ENCODE measurements at regions not wholly inside any gene's neighbourhood (a gene's known extent, or its start where the extent isn't known, plus 50 kb on each side); places are given as distances from the start of the nearest gene placed in this dataset.

- Histone ChIP-seq H2BK5ac (ENCODE audit: low read depth, low read length, poor library complexity) (no peak overlapping the region), H3K79me1 (ENCODE audit: low read length) (peaks cover 25% of the 10 kb centered on the region), H3K4me2 (ENCODE audit: low read length) (no peak overlapping the region), H2BK12ac (ENCODE audit: low read length) (no peak overlapping the region), H2AK5ac (ENCODE audit: low read length) (no peak overlapping the region), H3K18ac (ENCODE audit: low read length) (no peak overlapping the region), H3K9ac (ENCODE audit: low read length) (no peak overlapping the region), H3K79me2 (ENCODE audit: control insufficient read depth, insufficient read depth, low read length, poor library complexity) (peaks cover 2% of the 10 kb centered on the region), H3K36me3 (ENCODE audit: control insufficient read depth in 1 of 2, insufficient read depth in 2 of 2, low read length in 2 of 2) (no peaks in the 10 kb centered on the region), H3K4ac (ENCODE audit: low read depth, low read length) (no peak overlapping the region), H3K27me3 (ENCODE audit: insufficient read depth, low read length) (peaks cover 13% of the 10 kb centered on the region), H4K8ac (ENCODE audit: low read depth, low read length) (no peak overlapping the region), H3K27ac (ENCODE audit: low read depth, low read length) (no peak overlapping the region), H3K4me3 (ENCODE audit: low read depth, low read length) (no peak overlapping the region), H3K9me3 (ENCODE audit: insufficient read depth, low read depth, low read length) (no peaks in the 10 kb centered on the region), H3K23ac (ENCODE audit: low read length) (no peak overlapping the region), H2BK120ac (ENCODE audit: insufficient read depth, low read length, poor library complexity) (no peak overlapping the region), H4K12ac (ENCODE audit: low read depth, low read length) (no peak overlapping the region), H2AFZ (ENCODE audit: insufficient read depth, low read length, poor library complexity) (no peak overlapping the region), H3K4me1 (ENCODE audit: control insufficient read depth in 1 of 2, insufficient read depth in 2 of 2, low read length in 2 of 2) (peaks cover 9 to 18% of the 10 kb centered on the region in 2 experiments), H4K91ac (ENCODE audit: low read depth, low read length) (no peak overlapping the region), H3K14ac (ENCODE audit: low read length) (no peak overlapping the region)
- no CpG with 5 or more reads among the region's 8 CpGs for WGBS (ENCODE audit: extremely low coverage, insufficient coverage, insufficient read length)
- no peak for DNase-seq
Measured at GRCh38 chr17:49907279-49907678, 59.4 kb upstream of the TAC4 start.

GRCh38 chr17:49908782-49909714, 59.9 kb upstream of the DLX4 start:
- H2BK120ac ChIP-seq (ENCODE audit: insufficient read depth, low read length, poor library complexity): peak overlapping the region; percentile 35
- H2BK5ac ChIP-seq (ENCODE audit: low read depth, low read length, poor library complexity): no peak overlapping the region
- H3K36me3 ChIP-seq (ENCODE audit: control insufficient read depth in 1 of 2, insufficient read depth in 2 of 2, low read length in 2 of 2): no peaks in the 10 kb centered on the region
- no peak overlapping the region for H3K27ac ChIP-seq (ENCODE audit: low read depth, low read length)
- peak overlapping the region; percentile 17 for H3K4ac ChIP-seq (ENCODE audit: low read depth, low read length)
- peak overlapping the region; percentile 13 for H3K4me3 ChIP-seq (ENCODE audit: low read depth, low read length)
- peak overlapping the region; percentile 34 for H4K91ac ChIP-seq (ENCODE audit: low read depth, low read length)
- H3K79me1 ChIP-seq (ENCODE audit: low read length): peaks cover 34% of the 10 kb centered on the region
- DNase-seq: no peak
- H3K79me2 ChIP-seq (ENCODE audit: control insufficient read depth, insufficient read depth, low read length, poor library complexity): peaks cover 4% of the 10 kb centered on the region
- H3K4me1 ChIP-seq (ENCODE audit: control insufficient read depth in 1 of 2, insufficient read depth in 2 of 2, low read length in 2 of 2): peaks cover 11 to 28% of the 10 kb centered on the region in 2 experiments
- peak overlapping the region; percentile 52 for H2BK12ac ChIP-seq (ENCODE audit: low read length)
- H3K9me3 ChIP-seq (ENCODE audit: insufficient read depth, low read depth, low read length): no peaks in the 10 kb centered on the region
- H4K12ac ChIP-seq (ENCODE audit: low read depth, low read length): no peak overlapping the region
- H3K23ac ChIP-seq (ENCODE audit: low read length): no peak overlapping the region
- no peak overlapping the region for H3K9ac ChIP-seq (ENCODE audit: low read length)
- H3K4me2 ChIP-seq (ENCODE audit: low read length): no peak overlapping the region
- peak overlapping the region; percentile 36 for H3K18ac ChIP-seq (ENCODE audit: low read length)
- H4K8ac ChIP-seq (ENCODE audit: low read depth, low read length): peak overlapping the region; percentile 31
- H2AK5ac ChIP-seq (ENCODE audit: low read length): peak overlapping the region; percentile 25
- H3K14ac ChIP-seq (ENCODE audit: low read length): peak overlapping the region; percentile 27
- peaks cover 11% of the 10 kb centered on the region for H3K27me3 ChIP-seq (ENCODE audit: insufficient read depth, low read length)
- no CpG with 5 or more reads among the region's 23 CpGs for WGBS (ENCODE audit: extremely low coverage, insufficient coverage, insufficient read length)
- H2AFZ ChIP-seq (ENCODE audit: insufficient read depth, low read length, poor library complexity): peak overlapping the region; percentile 18

- Histone ChIP-seq H3K4me1 (ENCODE audit: control insufficient read depth in 1 of 2, insufficient read depth in 2 of 2, low read length in 2 of 2) (peaks cover 22 to 41% of the 10 kb centered on the region in 2 experiments), H3K18ac (ENCODE audit: low read length) (peak overlapping the region; percentile 9), H3K27me3 (ENCODE audit: insufficient read depth, low read length) (peaks cover 11% of the 10 kb centered on the region), H3K4me3 (ENCODE audit: low read depth, low read length) (peak overlapping the region; percentile 33), H3K79me1 (ENCODE audit: low read length) (peaks cover 43% of the 10 kb centered on the region), H3K79me2 (ENCODE audit: control insufficient read depth, insufficient read depth, low read length, poor library complexity) (peaks cover 4% of the 10 kb centered on the region), H3K4ac (ENCODE audit: low read depth, low read length) (no peak overlapping the region), H2AFZ (ENCODE audit: insufficient read depth, low read length, poor library complexity) (peak overlapping the region; percentile 7), H2BK5ac (ENCODE audit: low read depth, low read length, poor library complexity) (peak overlapping the region; percentile 9), H3K14ac (ENCODE audit: low read length) (peak overlapping the region; percentile 46), H4K8ac (ENCODE audit: low read depth, low read length) (peak overlapping the region; percentile 43), H2BK12ac (ENCODE audit: low read length) (peak overlapping the region; percentile 23), H3K36me3 (ENCODE audit: control insufficient read depth in 1 of 2, insufficient read depth in 2 of 2, low read length in 2 of 2) (no peaks in the 10 kb centered on the region), H4K12ac (ENCODE audit: low read depth, low read length) (peak overlapping the region; percentile 5), H3K23ac (ENCODE audit: low read length) (no peak overlapping the region), H3K9ac (ENCODE audit: low read length) (peak overlapping the region; percentile 25), H3K9me3 (ENCODE audit: insufficient read depth, low read depth, low read length) (no peaks in the 10 kb centered on the region), H3K27ac (ENCODE audit: low read depth, low read length) (no peak overlapping the region), H2BK120ac (ENCODE audit: insufficient read depth, low read length, poor library complexity) (peak overlapping the region; percentile 45), H4K91ac (ENCODE audit: low read depth, low read length) (peak overlapping the region; percentile 80), H2AK5ac (ENCODE audit: low read length) (peak overlapping the region; percentile 4), H3K4me2 (ENCODE audit: low read length) (peak overlapping the region; percentile 60)
- no CpG with 5 or more reads among the region's 69 CpGs for WGBS (ENCODE audit: extremely low coverage, insufficient coverage, insufficient read length)
- no peak for DNase-seq
Measured at GRCh38 chr17:49910094-49910857, 58.7 kb upstream of the DLX4 start.

GRCh38 chr17:49910858-49911204, 58.2 kb upstream of the DLX4 start:
- Histone ChIP-seq H2AFZ (ENCODE audit: insufficient read depth, low read length, poor library complexity) (no peak overlapping the region), H3K9ac (ENCODE audit: low read length) (no peak overlapping the region), H4K12ac (ENCODE audit: low read depth, low read length) (no peak overlapping the region), H4K8ac (ENCODE audit: low read depth, low read length) (peak overlapping the region; percentile 8), H3K14ac (ENCODE audit: low read length) (peak overlapping the region; percentile 59), H3K9me3 (ENCODE audit: insufficient read depth, low read depth, low read length) (no peaks in the 10 kb centered on the region), H2BK5ac (ENCODE audit: low read depth, low read length, poor library complexity) (peak overlapping the region; percentile 5), H3K79me2 (ENCODE audit: control insufficient read depth, insufficient read depth, low read length, poor library complexity) (peaks cover 4% of the 10 kb centered on the region), H3K18ac (ENCODE audit: low read length) (peak overlapping the region; percentile 8), H3K4me1 (ENCODE audit: control insufficient read depth in 1 of 2, insufficient read depth in 2 of 2, low read length in 2 of 2) (peaks cover 24 to 43% of the 10 kb centered on the region in 2 experiments), H4K91ac (ENCODE audit: low read depth, low read length) (peak overlapping the region; percentile 60), H3K36me3 (ENCODE audit: control insufficient read depth in 1 of 2, insufficient read depth in 2 of 2, low read length in 2 of 2) (no peaks in the 10 kb centered on the region), H3K27me3 (ENCODE audit: insufficient read depth, low read length) (peaks cover 11% of the 10 kb centered on the region), H2BK120ac (ENCODE audit: insufficient read depth, low read length, poor library complexity) (peak overlapping the region; percentile 65), H2BK12ac (ENCODE audit: low read length) (peak overlapping the region; percentile 28), H3K79me1 (ENCODE audit: low read length) (peaks cover 45% of the 10 kb centered on the region), H3K4me2 (ENCODE audit: low read length) (peak overlapping the region; percentile 60), H2AK5ac (ENCODE audit: low read length) (peak overlapping the region; percentile 3), H3K4me3 (ENCODE audit: low read depth, low read length) (no peak overlapping the region), H3K27ac (ENCODE audit: low read depth, low read length) (no peak overlapping the region), H3K4ac (ENCODE audit: low read depth, low read length) (no peak overlapping the region), H3K23ac (ENCODE audit: low read length) (no peak overlapping the region)
- WGBS (ENCODE audit: extremely low coverage, insufficient coverage, insufficient read length): no CpG with 5 or more reads among the region's 7 CpGs
- peak; percentile 93 to 94 for DNase-seq

All from trophoblast cell (in vitro differentiated cells and primary cell).